ENCODE measurements at regions not wholly inside any gene's neighbourhood (a gene's known extent, or its start where the extent isn't known, plus 50 kb on each side); places are given as distances from the start of the nearest gene placed in this dataset.

DNA sequence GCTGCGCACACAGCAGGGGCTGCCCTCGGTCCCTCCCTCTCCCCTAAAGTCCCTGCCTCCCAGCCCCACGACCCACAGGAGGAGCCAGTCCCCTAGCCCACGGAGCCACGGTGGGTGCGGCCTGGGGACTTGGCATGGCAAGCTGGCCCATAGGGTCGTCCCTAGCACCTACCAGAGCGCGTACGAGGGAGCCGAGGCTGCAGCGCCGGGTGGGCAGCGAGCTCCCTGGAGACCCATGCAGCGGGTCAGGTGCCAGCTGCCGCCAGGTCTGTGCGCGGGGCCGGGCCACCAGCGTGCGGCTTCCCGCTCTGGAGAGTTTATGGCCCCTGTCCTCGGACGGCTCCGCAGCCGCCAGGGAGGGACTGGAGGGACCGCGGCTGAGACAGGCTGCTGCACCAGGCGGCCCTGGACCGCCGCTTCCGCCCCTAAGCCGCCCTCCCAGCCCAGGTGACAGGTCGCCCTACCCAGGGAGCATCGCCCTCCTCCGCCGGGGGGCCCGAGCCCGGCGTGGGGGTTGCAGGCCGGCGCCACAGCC lies 273.6 kb downstream of the CCDC74A start:
- TF ChIP-seq, protein P1, sequence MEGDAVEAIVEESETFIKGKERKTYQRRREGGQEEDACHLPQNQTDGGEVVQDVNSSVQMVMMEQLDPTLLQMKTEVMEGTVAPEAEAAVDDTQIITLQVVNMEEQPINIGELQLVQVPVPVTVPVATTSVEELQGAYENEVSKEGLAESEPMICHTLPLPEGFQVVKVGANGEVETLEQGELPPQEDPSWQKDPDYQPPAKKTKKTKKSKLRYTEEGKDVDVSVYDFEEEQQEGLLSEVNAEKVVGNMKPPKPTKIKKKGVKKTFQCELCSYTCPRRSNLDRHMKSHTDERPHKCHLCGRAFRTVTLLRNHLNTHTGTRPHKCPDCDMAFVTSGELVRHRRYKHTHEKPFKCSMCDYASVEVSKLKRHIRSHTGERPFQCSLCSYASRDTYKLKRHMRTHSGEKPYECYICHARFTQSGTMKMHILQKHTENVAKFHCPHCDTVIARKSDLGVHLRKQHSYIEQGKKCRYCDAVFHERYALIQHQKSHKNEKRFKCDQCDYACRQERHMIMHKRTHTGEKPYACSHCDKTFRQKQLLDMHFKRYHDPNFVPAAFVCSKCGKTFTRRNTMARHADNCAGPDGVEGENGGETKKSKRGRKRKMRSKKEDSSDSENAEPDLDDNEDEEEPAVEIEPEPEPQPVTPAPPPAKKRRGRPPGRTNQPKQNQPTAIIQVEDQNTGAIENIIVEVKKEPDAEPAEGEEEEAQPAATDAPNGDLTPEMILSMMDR (IDR thresholded peaks at IDR 0.05 in 4 of 5, conservative IDR thresholded peaks at IDR 0.05 in 1 of 5) = no peak
- TF ChIP-seq POLR2A (IDR thresholded peaks at IDR 0.05) = no peak
